ENCODE measurements at regions not wholly inside any gene's neighbourhood (a gene's known extent, or its start where the extent isn't known, plus 50 kb on each side); places are given as distances from the start of the nearest gene placed in this dataset.

GRCh38 chr9:17907779-17908508 is 329.1 kb downstream of the SH3GL2 start (continued):
- TF ChIP-seq ZNF512 (CRISPR knock-in tag; IDR thresholded peaks at IDR 0.05; ENCODE audit: borderline replicate concordance) (no peak), TEAD1 (CRISPR knock-in tag; IDR thresholded peaks at IDR 0.05) (no peak), ZNF219 (CRISPR knock-in tag; IDR thresholded peaks at IDR 0.05; ENCODE audit: borderline replicate concordance) (no peak), FOXK1 (CRISPR knock-in tag; IDR thresholded peaks at IDR 0.05) (no peak), FOXJ3 (CRISPR knock-in tag; IDR thresholded peaks at IDR 0.05; ENCODE audit: borderline replicate concordance) (no peak), NR2C2 (CRISPR knock-in tag; IDR thresholded peaks at IDR 0.05) (no peak), PRRX2 (CRISPR knock-in tag; IDR thresholded peaks at IDR 0.05) (no peak)

- Mint-ChIP-seq H3K27ac (no peak overlapping the region), H3K4me3 (no peak overlapping the region), H3K27me3 (ENCODE audit: low read depth) (no peaks in the 10 kb centered on the region), H3K36me3 (no peaks in the 10 kb centered on the region), H3K4me1 (peaks cover 26% of the 10 kb centered on the region), H3K9me3 (peaks cover 7% of the 10 kb centered on the region)
- TF ChIP-seq PRRX2 (CRISPR knock-in tag; IDR thresholded peaks at IDR 0.05) (no peak), MLX (CRISPR knock-in tag; IDR thresholded peaks at IDR 0.05) (no peak), NR2C2 (CRISPR knock-in tag; IDR thresholded peaks at IDR 0.05) (no peak)
- DNase-seq (ENCODE audit: low spot score): no peak
- ATAC-seq: no peak
- ChIA-PET POLR2A (no interaction called here), CTCF (no interaction called here)
Observed at GRCh38 chr9:17926246-17926645, 347.4 kb downstream of the SH3GL2 start.

GRCh38 chr9:17927616-17928015 is 348.8 kb downstream of the SH3GL2 start:
- Mint-ChIP-seq H3K27ac (no peak overlapping the region), H3K36me3 (no peaks in the 10 kb centered on the region), H3K27me3 (ENCODE audit: low read depth) (no peaks in the 10 kb centered on the region), H3K4me1 (peaks cover 40% of the 10 kb centered on the region), H3K9me3 (peaks cover 7% of the 10 kb centered on the region), H3K4me3 (no peak overlapping the region)
- no peak for TF ChIP-seq E2F5 (CRISPR knock-in tag; IDR thresholded peaks at IDR 0.05)
- TF ChIP-seq ZNF121 (CRISPR knock-in tag; IDR thresholded peaks at IDR 0.05): no peak
- TF ChIP-seq OVOL2 (CRISPR knock-in tag; IDR thresholded peaks at IDR 0.05; ENCODE audit: borderline replicate concordance): no peak
- no peak for ATAC-seq
- CTCF ChIA-PET: no interaction called here
- POLR2A ChIA-PET: no interaction called here
- no peak for DNase-seq (ENCODE audit: low spot score)

- no peaks in the 10 kb centered on the region for H3K27me3 Mint-ChIP-seq (ENCODE audit: low read depth)
- ATAC-seq (no peak), DNase-seq (ENCODE audit: low spot score) (no peak)
- CTCF ChIA-PET: no interaction called here
- no peak overlapping the region for H3K4me3 Mint-ChIP-seq
- peaks cover 7% of the 10 kb centered on the region for H3K9me3 Mint-ChIP-seq
- no peak overlapping the region for H3K27ac Mint-ChIP-seq
- H3K4me1 Mint-ChIP-seq: peaks cover 40% of the 10 kb centered on the region
- POLR2A ChIA-PET: no interaction called here
- H3K36me3 Mint-ChIP-seq: no peaks in the 10 kb centered on the region
- TF ChIP-seq ETV6 (CRISPR knock-in tag; IDR thresholded peaks at IDR 0.05): no peak
- TF ChIP-seq RORB (CRISPR knock-in tag; IDR thresholded peaks at IDR 0.05): no peak
- no peak for TF ChIP-seq HMGA2 (CRISPR knock-in tag; IDR thresholded peaks at IDR 0.05)
- TF ChIP-seq RELA (CRISPR knock-in tag; IDR thresholded peaks at IDR 0.05; ENCODE audit: borderline replicate concordance): no peak
- TF ChIP-seq IRF2 (CRISPR knock-in tag; IDR thresholded peaks at IDR 0.05; ENCODE audit: borderline replicate concordance, low read depth): no peak
- no peak for TF ChIP-seq MYBL2 (CRISPR knock-in tag; IDR thresholded peaks at IDR 0.05)
- TF ChIP-seq ZNF263 (CRISPR knock-in tag; IDR thresholded peaks at IDR 0.05; ENCODE audit: low read depth): no peak
- TF ChIP-seq ZNF138 (CRISPR knock-in tag; conservative IDR thresholded peaks at IDR 0.05): no peak
- no peak for TF ChIP-seq ERG (CRISPR knock-in tag; IDR thresholded peaks at IDR 0.05)
- no peak for TF ChIP-seq ZNF425 (CRISPR knock-in tag; conservative IDR thresholded peaks at IDR 0.05)
- TF ChIP-seq ATF1 (CRISPR knock-in tag; IDR thresholded peaks at IDR 0.05): no peak
- TF ChIP-seq SMAD4 (CRISPR knock-in tag; IDR thresholded peaks at IDR 0.05): no peak
- TF ChIP-seq CBFB (CRISPR knock-in tag; IDR thresholded peaks at IDR 0.05; ENCODE audit: low read depth): no peak
Observed at GRCh38 chr9:17928228-17928627, 349.4 kb downstream of the SH3GL2 start.

All from WTC11 (cell line).